ENCODE measurements at regions not wholly inside any gene's neighbourhood (a gene's known extent, or its start where the extent isn't known, plus 50 kb on each side); places are given as distances from the start of the nearest gene placed in this dataset.

DNA sequence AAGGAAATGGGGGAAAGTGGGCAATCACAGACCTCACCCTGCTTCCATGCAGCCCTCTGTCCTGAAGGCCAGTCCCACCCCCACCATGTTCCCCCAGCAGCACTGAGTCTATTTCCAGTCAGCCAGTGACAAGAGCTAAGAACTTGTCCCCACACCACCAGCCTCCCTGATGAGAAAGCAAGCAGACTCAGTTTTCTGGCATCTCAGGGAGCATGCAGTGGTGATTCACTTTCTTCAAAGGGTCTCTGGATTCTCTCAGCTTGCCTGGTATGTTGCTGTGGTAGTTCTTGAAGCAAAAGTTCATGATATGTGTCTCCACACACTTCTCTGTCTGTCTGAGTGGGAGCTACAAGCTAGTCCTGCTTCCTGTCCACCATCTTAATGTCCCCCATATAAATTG, 799.9 kb upstream of the TYRP1 start:
- no peak overlapping the region for H3K4me3 ChIP-seq (ENCODE audit: low read depth, low read length, poor library complexity, severe bottlenecking)
- no peaks in the 10 kb centered on the region for H3K4me1 ChIP-seq (ENCODE audit: insufficient read depth, low read length, poor library complexity, severe bottlenecking)
- H3K36me3 ChIP-seq (ENCODE audit: insufficient read depth, low read length, poor library complexity, severe bottlenecking): no peaks in the 10 kb centered on the region
- no TSS peak for BruUV-seq (replicated peaks)
- ChIA-PET POLR2A (ENCODE audit: low non-redundant PET) (no interaction called here), CTCF (no interaction called here)
- H3K9me3 ChIP-seq (ENCODE audit: low read depth, low read length, poor library complexity, severe bottlenecking): no peaks in the 10 kb centered on the region
- intact Hi-C loops (cut with micrococcal nuclease; ENCODE audit: unreplicated experiment): no loop called here
- H3K27ac ChIP-seq (ENCODE audit: low read depth, low read length, poor library complexity, severe bottlenecking): no peak overlapping the region
- TF ChIP-seq, protein P1, sequence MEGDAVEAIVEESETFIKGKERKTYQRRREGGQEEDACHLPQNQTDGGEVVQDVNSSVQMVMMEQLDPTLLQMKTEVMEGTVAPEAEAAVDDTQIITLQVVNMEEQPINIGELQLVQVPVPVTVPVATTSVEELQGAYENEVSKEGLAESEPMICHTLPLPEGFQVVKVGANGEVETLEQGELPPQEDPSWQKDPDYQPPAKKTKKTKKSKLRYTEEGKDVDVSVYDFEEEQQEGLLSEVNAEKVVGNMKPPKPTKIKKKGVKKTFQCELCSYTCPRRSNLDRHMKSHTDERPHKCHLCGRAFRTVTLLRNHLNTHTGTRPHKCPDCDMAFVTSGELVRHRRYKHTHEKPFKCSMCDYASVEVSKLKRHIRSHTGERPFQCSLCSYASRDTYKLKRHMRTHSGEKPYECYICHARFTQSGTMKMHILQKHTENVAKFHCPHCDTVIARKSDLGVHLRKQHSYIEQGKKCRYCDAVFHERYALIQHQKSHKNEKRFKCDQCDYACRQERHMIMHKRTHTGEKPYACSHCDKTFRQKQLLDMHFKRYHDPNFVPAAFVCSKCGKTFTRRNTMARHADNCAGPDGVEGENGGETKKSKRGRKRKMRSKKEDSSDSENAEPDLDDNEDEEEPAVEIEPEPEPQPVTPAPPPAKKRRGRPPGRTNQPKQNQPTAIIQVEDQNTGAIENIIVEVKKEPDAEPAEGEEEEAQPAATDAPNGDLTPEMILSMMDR (conservative IDR thresholded peaks at IDR 0.05; ENCODE audit: low read depth, low read length): no peak
- TF ChIP-seq EZH2 (IDR thresholded peaks at IDR 0.05; ENCODE audit: borderline replicate concordance, low read depth, low read length, poor library complexity, severe bottlenecking): no peak
- H3K27me3 ChIP-seq (replicated peaks; ENCODE audit: insufficient read depth, low read depth, low read length, poor library complexity): no peaks in the 10 kb centered on the region
- DNase-seq (ENCODE audit: low spot score): no peak

DNA sequence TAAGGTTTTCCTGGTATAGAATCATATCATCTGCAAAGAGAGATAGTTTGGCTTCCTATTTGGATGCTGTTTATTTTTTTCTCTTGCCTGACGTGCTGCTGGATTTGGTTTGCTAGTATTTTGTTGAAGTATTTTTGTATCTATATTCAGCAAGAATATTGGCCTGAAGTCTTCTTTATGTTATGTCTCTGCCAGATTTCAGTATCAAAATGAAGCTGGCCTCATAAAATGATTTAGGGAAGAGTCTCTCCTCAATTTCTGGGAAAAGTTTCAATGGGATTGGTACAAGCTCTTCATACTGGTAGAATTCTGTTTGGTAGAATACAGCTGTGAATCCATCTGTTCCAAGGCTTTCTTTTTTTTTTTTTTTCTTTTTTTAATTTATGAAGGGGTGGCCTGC, 799.0 kb upstream of the TYRP1 start:
- POLR2A ChIA-PET (ENCODE audit: low non-redundant PET): no interaction called here
- BruUV-seq (replicated peaks): no TSS peak
- intact Hi-C loops (cut with micrococcal nuclease; ENCODE audit: unreplicated experiment): no loop called here
- H3K4me3 ChIP-seq (ENCODE audit: low read depth, low read length, poor library complexity, severe bottlenecking): no peak overlapping the region
- no peak for DNase-seq (ENCODE audit: low spot score)
- TF ChIP-seq, protein P1 (conservative IDR thresholded peaks at IDR 0.05; ENCODE audit: low read depth, low read length): no peak
- TF ChIP-seq EZH2 (IDR thresholded peaks at IDR 0.05; ENCODE audit: borderline replicate concordance, low read depth, low read length, poor library complexity, severe bottlenecking): no peak
- CTCF ChIA-PET: no interaction called here
- H3K9me3 ChIP-seq (ENCODE audit: low read depth, low read length, poor library complexity, severe bottlenecking): no peaks in the 10 kb centered on the region
- H3K27ac ChIP-seq (ENCODE audit: low read depth, low read length, poor library complexity, severe bottlenecking): no peak overlapping the region
- H3K27me3 ChIP-seq (replicated peaks; ENCODE audit: insufficient read depth, low read depth, low read length, poor library complexity): no peaks in the 10 kb centered on the region
- H3K36me3 ChIP-seq (ENCODE audit: insufficient read depth, low read length, poor library complexity, severe bottlenecking): no peaks in the 10 kb centered on the region
- H3K4me1 ChIP-seq (ENCODE audit: insufficient read depth, low read length, poor library complexity, severe bottlenecking): no peaks in the 10 kb centered on the region

DNA sequence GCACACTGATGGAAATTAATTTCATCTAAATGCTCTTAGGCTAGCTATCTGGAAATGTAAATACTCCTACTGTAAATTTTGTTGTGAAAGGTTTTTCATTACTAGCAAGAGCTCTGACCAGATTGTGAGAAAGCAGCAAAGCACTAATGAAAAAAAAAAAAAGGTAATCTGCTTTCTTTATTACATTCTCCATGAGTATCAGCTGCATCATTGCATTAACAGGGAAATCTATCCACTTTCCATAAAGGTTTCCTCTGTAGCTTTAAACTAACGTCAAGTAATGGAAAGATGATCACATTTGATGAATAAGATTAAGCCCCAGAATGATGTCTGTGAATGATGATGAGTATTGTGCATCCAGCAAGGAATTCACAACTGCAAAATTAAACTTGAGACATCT, 790.6 kb upstream of the TYRP1 start:
- intact Hi-C loops (cut with micrococcal nuclease; ENCODE audit: unreplicated experiment): no loop called here
- CTCF ChIA-PET: interaction anchor here (0.6 kb wide), 1 partner anchor 29 kb away, joined by 5 read pairs; no protein-coding TSS in a partner anchor
- no peak overlapping the region for H3K27ac ChIP-seq (ENCODE audit: low read depth, low read length, poor library complexity, severe bottlenecking)
- no peak for DNase-seq (ENCODE audit: low spot score)
- H3K4me3 ChIP-seq (ENCODE audit: low read depth, low read length, poor library complexity, severe bottlenecking): no peak overlapping the region
- BruUV-seq (replicated peaks): no TSS peak
- H3K4me1 ChIP-seq (ENCODE audit: insufficient read depth, low read length, poor library complexity, severe bottlenecking): no peaks in the 10 kb centered on the region
- TF ChIP-seq, protein P1 (conservative IDR thresholded peaks at IDR 0.05; ENCODE audit: low read depth, low read length): no peak
- TF ChIP-seq EZH2 (IDR thresholded peaks at IDR 0.05; ENCODE audit: borderline replicate concordance, low read depth, low read length, poor library complexity, severe bottlenecking): no peak
- H3K36me3 ChIP-seq (ENCODE audit: insufficient read depth, low read length, poor library complexity, severe bottlenecking): no peaks in the 10 kb centered on the region
- POLR2A ChIA-PET (ENCODE audit: low non-redundant PET): no interaction called here
- H3K27me3 ChIP-seq (replicated peaks; ENCODE audit: insufficient read depth, low read depth, low read length, poor library complexity): no peaks in the 10 kb centered on the region
- H3K9me3 ChIP-seq (ENCODE audit: low read depth, low read length, poor library complexity, severe bottlenecking): no peaks in the 10 kb centered on the region
